ENCODE measurements at regions not wholly inside any gene's neighbourhood (a gene's known extent, or its start where the extent isn't known, plus 50 kb on each side); places are given as distances from the start of the nearest gene placed in this dataset.
"Not testable (repeated sequence)": the region's sequence is repeated elsewhere in the genome, so short reads cannot be mapped to it uniquely, and the experiment has no call there.

DNA sequence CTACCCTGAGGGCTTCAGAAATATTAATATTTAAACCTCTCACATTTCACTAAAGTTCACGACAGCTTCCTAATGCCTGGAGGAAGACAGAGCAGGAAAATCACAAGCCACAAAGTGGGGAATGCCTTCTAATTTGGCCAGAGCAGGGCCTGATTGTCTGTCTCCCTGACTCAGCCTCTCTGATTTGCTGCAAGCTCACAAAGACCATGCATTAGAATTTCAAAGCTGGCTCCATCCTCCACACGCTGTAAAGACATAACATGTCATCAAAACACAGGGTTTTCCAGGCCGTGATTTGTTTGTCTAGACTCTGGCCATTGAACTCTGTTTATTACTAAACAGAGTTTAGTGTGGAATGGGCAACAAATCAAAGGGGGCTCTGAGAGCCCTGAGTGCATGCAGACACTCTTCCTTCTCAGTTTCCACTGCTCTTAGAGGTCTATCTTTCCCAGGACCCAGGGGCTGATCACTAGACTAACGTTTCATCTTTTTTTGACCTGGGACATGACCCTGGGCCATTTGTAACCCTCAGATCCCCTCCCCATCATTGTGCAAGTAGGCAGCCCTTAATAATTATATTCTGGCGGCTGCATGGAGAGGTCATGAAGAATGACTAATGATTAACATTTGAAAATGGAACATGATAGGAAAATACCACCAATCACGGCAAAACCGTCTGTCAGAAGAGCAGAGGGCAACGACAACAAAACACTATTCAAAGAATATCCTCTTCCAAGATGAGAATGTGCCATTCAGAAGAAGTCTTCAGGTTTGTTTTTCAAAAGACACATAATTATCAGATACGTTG is 140.2 kb downstream of the ENC1 start:
- DNase-seq (ENCODE audit: low read depth), result no peak

DNA sequence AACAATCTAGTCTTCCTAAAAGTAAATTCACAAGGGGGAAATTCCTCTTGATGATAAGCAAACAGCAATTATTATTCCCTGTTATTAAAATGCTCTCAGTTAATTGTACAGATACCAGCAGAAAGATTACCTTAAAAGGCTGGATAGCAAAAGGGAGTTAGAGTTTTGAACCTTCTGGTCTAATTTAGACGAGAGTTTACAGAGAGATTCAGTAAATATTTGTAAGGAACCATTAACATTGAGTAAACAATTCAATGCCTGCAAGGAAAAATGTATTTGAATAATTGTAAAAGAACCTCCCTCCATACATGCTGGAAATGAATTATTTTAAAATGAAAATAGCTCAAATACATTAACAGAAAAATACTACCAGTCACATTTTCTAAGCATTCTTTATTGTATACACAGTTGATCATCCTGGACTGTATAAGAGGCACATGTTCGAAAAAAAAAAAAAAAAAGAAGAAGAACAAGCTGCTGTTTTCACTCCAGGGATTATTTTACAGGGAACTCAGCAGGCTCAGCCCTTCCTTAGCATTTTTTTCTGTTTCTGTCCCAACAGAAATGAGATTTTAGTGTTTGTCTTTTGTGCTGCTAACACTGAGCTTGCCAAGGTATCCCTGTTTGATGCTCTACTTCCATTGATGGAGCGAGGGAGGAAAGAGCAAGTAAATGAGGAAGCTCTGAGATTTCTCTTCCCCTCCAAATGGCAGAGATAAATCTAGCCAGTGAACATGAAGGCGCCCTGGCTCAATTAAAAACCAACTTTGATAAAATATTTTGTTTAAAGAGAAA is 141.1 kb downstream of the ENC1 start:
- no peak for DNase-seq (ENCODE audit: low read depth)

DNA sequence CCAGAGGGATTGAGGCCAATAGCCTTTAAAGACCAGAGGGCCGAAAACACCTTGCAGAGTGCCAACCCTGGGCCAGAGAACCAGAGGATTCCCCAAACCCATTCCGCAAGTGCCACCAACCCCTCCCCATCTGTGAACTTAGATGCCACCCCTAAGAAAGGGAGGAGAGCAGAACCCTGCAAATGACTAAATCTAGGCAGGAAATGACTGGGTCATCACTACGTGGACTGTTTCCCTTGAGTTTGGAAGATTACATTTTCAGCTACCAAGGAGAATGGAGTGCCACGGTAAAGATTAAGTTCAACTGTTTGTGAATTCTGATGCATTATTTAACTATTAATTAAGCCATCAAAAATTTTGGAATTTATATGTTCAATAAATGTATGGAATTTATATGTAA is 142.8 kb downstream of the ENC1 start:
- DNase-seq (ENCODE audit: low read depth), result no peak

DNA sequence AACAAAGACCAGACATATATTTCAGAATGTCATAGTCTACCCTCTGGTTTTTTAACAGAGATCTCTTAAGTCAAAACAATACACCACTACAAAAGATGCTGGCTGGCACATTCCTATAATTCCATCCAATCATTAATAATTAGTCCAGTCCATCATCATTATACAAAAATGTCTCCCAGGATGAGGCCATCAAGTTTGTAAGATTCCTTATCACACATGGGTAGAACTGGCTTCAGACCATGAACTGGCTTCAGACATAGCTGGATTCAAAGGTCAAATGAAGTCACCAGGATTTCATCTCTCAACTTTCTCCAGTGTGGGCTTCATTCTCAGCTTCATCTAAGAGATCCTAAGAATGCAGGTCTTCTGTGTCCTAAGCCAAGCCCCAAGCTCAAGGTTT is 147.1 kb downstream of the ENC1 start:
- DNase-seq (ENCODE audit: low read depth), result no peak

DNA sequence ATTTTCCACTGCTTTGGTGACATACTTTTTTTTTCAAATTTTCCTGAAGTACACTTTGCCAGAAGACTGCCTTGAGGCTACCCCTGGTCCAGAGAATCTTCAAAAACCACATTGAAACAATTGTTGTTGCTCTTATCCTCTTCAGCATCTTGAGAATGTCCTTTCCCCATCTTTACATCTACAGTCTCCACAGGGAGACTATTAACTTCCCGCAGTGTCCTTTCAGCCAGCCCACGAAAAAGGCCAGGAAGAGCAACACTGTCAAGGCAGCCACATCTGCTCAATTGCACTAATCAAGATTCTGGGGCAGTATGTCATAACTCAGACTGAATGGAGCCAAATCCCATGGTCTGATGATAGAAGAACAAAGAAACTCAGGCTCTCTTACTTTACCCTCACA is 148.3 kb downstream of the ENC1 start:
- DNase-seq (ENCODE audit: low read depth), result no peak

DNA sequence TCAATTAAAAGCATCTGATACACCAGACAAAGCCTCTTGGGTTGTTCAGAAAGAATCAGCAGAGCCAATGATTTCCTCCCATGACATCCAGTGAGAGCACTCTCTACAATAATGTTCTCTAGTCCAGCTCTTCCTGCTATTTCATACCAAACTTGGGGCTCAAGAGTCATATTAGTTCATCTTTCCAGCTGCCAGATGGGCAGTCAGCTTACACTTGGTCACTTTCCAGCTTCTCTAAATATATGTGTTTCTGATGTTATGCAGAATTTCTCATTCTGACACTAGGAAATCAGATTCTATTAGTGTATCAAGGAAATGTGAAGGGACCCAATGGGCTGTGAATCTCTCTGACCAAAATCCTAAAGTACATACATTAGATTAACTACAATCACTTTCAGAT is 148.9 kb downstream of the ENC1 start:
- no peak for DNase-seq (ENCODE audit: low read depth)

DNA sequence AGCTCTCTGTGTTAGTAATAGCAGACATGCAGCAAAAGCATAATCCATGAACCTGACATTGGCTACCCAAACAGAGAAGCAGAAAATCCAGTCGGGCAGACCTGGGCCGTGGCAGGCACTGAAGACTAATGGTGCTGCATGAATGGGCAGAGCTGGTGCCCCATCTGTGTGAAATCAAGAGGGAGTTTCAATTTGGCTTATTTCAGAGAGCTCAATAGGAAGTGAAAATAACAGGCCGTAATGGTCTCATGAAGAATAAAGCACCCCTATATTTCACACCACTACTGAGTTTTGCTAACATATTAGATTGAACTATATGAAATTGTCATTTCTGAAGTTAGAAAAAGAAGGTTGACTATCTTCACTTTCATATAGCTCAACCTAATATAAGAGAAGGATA is 149.7 kb downstream of the ENC1 start:
- DNase-seq (ENCODE audit: low read depth), result no peak

DNA sequence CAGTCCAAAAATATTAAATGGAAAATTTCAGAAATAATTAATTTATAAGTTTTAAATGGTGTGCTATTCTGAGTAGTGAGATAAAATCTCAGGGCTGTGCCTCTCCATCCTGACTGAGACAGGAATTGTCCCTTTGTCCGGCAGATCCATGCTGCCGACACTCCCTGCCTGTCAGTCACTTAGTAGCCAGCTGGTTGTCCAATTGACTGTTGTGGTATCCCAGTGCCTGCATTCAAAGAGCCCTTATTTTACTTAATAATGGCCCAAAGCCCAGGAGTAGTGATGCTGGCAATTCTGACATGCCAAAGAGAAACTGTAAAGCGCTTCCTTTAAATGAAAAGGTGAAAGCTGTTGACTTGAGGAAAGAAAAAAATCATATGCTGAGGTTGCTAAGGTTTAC is 157.5 kb downstream of the ENC1 start:
- DNase-seq (ENCODE audit: low read depth), result no peak

DNA sequence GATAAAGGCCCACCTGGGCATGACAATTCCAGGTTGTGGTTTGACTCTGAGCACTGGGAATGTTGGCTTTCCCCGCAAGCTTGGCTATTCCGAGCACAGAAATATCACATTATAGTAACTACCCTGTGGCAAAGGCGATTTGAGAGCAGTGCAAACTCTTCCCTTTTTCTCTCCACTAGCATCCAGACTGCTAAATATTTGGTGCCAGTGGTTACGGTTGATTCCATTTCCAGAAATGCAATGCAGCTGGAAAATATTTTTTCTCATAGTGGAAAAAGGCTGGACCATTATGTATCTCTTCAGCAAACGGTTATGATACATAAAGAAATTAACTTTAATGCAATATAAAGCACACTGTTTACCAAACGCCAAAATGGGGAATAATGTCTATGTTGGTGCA is 158.0 kb downstream of the ENC1 start:
- DNase-seq (ENCODE audit: low read depth), result no peak

DNA sequence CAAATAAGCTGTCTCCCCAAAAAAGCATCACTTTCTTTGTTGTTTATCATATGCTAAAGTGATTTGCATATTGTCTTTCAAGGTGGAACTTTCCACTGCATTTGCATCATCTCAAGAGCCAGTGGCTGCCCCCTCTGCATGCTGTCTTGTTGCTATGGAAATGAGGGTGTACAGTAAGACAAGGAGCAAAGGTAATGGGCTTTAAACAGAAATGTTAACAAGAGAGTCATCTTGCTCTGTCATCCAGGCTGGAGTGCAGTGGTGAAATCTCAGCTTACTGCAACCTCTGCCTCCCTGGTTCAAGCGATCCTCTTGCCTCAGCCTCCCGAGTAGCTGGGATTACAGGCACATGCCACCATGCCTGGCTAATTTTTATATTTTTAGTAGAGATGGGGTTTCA is 159.2 kb downstream of the ENC1 start:
- not testable (repeated sequence) for DNase-seq (ENCODE audit: low read depth)

DNA sequence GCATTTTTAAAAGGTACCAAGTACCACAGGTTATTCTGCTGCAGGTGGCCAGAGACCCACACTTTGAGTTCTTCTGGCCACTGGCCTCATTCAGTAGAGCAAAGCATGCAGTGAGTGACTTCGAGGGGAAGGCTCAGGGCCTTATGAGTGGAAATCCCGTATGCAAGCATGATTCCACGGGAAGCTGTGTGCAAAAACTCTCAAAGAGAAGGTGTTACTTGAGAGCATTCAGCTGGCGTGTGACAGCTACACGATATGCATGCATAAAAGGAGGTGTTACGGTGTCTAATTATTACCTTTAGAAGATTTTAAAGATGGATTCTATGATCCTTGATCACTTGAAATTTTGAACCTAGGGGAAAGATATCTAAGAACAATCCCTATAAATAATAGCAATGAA is 160.3 kb downstream of the ENC1 start:
- no peak for DNase-seq (ENCODE audit: low read depth)

DNA sequence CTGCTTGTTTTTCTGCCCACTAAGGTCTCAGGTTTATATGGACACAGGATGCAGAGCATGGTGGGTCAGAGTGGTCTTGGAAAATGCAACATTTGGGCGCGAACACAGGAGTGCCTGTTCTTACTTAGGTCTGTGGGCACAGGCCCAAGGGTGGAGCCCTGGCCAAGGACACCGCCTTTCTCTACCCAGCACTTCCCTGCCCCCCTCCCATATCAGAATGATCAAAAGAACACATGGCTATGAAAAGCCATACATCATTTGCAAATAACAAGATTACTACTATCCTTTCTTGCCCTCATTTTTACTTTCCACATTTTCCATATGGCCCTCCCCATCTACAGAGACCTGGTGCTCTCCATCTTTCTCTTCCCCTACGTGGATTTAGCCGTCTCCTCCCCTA is 162.2 kb downstream of the ENC1 start:
- DNase-seq (ENCODE audit: low read depth), result no peak

DNA sequence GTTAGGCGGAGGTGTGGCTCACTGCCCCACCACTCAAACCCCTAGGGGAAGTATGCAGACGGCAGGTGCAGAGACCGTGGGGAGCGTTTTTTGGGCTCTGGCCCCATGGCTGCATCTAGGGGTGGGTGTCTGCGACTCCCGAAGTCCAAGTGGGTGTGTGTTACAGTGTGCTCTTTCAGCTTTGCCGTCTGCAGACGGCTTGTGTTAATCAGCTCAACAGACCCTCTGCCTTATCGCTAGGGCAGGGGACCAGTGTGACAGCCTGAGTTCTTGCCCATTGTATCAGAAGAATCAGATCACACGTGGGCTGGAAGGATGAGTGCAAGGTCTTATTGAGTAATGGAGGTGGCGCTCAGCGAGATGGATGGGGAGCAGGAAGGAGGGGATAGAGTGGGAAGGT is 162.8 kb downstream of the ENC1 start:
- DNase-seq (ENCODE audit: low read depth), result no peak

DNA sequence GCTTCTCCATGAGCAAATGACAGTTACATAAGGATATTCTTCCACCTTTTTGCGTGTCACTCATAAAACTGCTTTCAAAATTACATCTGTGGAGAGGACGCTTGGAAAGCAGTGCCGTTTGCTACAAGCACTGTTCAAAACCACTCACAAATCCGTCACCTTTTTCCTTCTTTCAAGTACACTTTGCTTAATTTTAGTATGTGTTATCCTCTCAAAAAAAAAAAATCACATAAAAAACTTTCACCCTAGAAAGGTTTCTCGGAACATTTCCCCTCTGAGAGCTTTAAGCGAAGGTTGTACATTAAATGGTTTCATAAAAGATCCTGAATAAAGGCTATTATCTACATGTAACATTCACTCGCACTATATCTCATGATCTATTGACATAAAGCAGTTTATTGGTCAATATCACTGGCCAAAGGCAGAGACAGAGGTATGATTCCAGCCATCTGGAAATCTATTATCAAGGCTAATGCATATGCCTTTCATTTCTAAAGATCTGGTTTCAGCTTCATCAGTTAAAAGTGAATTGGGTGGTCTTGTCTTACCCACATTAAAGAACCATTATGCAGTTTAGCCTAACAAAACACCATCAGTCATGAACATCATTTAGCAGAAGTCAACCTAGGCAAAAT is 163.6 kb downstream of the ENC1 start:
- no peak for DNase-seq (ENCODE audit: low read depth)

DNA sequence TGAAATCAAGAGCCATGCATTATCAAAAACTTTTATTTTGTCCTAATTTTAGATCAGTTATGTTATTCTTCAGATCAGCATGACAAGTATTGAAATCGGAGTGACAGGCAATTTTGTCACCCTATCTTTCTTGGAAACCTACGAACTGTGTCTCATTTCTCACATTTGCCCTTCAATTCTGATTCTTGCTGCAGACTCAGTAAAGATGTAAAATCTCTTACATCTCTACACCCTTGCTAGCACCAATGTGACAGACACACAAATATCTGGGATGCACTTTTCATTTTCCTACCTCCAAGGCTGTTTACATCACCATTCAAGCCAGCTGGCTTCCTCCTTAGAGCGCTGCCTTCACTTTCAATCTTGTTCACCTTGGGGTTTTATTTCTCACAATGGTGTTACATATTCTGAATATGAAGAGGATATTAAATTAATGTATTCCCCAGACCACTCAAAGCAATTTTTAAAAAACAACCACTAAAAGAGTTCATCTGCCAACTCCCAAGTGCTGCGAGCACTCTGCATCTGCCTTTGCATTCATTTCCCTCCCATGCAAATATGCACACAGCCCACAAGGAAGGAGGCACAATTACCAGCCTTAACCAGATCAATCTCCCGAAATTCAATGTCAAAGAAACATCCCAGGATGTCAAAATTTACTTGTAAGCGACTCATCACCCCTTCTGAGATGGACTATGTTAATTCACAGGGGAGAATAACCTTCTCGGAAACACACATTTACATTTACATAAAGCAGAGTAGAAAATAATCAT is 164.3 kb downstream of the ENC1 start:
- no peak for DNase-seq (ENCODE audit: low read depth)

DNA sequence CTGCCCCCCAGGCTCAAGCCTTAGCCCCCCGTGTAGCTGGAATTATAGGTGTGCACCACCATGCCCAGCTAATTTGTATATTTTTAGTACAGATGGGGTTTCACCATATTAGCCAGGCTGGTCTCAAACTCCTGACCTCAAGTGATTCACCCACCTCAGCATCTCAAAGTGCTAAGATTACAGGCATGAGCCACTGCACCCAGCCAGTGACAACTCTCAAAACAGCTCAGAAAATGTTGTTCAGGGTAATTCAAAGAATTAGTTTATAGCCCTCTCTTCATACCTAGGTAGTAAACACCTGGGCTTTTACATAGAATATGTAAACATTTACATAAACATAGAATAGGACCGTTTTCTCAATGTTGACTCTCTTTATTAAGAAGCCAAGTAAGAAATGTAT is 168.7 kb downstream of the ENC1 start:
- no peak for DNase-seq (ENCODE audit: low read depth)

DNA sequence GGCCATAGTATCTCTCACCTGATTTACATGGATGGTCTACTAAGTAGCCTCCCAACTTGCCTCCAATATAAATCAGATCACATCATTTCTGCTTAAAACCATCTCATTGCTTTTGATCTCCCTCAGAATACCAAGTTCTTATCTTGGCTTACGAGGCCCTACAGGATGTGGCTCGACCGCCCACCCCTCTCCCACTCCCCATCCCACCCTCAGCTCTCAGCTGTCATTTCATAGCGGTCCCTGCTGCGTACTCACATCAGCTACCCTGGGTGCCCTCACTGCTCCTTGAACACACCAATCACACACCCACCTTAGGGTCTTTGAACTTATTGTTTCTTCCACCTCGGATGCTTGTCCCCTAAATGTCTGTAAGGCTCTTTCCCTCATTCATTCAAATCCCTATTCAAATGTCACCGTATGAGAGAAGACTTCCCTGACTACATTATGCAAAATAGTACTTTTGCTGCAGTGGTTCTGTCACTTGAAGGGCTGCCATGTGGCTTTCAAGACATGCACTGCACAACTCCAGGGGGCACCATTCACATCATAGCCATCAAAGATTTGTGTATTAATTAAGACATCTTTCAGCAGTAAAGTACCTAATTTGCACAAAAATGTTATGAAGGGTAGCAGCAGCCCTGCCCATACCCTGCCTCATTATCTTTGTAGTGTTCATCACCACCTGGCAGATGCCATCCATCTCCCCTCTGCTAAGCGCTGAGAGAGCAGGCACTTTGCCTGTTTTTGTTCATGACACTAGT is 171.1 kb downstream of the ENC1 start:
- no peak for DNase-seq (ENCODE audit: low read depth)

DNA sequence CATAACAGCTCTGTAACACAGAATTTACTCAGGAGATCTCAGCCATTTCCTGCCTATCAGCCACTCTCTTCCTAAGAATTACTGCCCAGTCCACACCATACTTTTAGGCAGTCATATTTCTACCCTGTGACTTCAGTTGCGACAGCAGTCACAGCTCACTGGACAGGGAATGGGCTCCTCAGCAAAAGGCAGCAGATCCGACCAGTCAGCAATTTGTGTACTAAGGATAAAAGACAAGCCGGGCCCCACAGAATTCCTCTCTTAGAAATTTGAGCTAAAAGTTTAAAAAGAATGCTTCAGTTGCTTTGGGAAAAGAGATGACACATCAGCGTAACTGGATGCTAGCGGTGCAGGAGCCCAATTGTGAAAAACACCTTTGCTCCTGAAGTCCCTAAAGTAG is 172.1 kb downstream of the ENC1 start:
- DNase-seq (ENCODE audit: low read depth), result no peak

DNA sequence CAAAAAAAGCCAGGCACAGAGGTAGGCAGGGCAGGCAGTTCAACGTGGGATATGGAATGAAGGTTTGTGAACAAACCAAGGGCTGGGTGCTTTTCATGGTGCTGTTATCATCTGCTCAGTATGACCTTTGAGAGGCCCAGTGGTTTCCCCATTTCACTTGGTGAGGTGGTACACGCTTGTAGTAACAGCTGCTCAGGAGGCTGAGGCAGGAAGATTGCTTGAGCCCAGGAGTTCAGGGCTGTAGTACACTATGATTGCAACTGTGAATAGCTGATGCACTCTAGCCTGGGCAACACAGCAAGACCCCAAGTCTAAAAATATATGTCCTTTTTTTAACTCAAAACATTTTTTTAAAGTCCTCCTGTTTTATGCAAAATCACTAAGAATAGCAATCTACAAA is 174.8 kb downstream of the ENC1 start:
- no peak for DNase-seq (ENCODE audit: low read depth)

DNA sequence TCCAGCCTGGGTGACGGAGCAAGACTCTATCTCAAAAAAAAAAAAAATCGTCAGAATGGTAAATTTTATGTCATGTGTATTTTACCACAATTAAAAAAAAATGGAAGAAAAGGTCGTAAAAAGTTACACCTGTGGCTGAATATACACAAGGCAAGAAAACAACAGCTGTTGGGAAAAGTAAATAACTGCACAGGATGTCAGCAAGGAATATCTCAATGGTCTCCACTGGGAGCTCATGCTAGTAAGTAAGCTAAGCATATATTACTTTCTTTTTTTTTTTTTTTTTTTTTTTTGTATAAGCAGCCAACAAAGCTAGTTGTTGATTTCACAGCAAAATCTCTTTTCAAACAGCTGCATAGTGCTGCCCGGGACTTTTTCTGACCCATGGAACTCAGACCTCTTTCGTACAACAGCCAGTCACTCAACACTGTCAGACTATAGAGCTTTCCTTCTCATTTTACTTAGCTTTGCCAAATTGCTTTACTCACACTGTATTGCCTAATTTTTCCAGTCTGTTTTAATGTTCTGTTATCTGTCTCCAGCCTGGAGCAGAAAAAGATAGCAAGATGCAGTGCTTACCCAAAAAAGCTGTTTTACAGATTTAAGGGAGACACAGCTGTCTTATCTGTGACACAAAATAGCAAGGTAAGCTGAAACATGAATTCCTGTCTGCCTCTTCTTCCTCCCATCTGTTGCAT is 175.9 kb downstream of the ENC1 start:
- no peak for DNase-seq (ENCODE audit: low read depth)

DNA sequence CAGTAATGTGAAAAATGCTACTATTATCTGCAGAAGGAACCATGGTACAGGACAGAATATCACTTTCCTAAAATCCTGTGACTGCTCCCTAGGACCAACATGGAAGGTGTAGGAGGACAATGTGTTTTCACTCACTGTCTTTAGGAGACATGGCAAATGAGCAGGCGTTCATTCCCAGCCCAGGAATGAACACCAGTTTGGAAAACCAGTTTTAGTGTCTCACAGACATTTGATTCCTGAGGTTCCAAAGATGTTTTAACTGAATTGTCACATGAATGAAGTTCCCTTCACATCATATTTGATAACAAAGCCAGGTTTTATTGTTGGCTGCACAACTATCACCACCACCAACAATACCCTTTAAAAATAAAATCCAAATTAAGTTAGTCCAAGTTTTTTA is 178.2 kb downstream of the ENC1 start:
- no peak for DNase-seq (ENCODE audit: low read depth)

All from stimulated activated CD8-positive, alpha-beta memory T cell treated with anti-CD3 and anti-CD28 coated beads, Interleukin-4, amount 100 ng/mL, for 24 hours (primary cell).